SK-N-SH treated with all-trans-retinoic acid at 6 μM for 48 hours (cell line): ENCODE measurements at regions not wholly inside any gene's neighbourhood (a gene's known extent, or its start where the extent isn't known, plus 50 kb on each side); places are given as distances from the start of the nearest gene placed in this dataset.

Source experiments
- CSDC2 ChIP-seq: fragments of 250-450 bp; sonication (Bioruptor Pico); IDR thresholded peaks from 2 replicates; pipeline ENCODE4 v1.5.0; 2020; ENCODE audit warnings: mild to moderate bottlenecking, moderate library complexity
- ESRRG ChIP-seq: fragments of 250-450 bp; sonication (Bioruptor Pico); IDR thresholded peaks from 2 replicates; pipeline ENCODE4 v1.6.1; 2021; ENCODE audit warnings: mild to moderate bottlenecking
- PATZ1 ChIP-seq: fragments of 250-450 bp; sonication (Bioruptor Pico); IDR thresholded peaks from 2 replicates; pipeline ENCODE4 v1.8.0; 2020; ENCODE audit warnings: mild to moderate bottlenecking, moderate library complexity, borderline replicate concordance
- TCF4 ChIP-seq: fragments of 250-450 bp; sonication (Bioruptor Pico); IDR thresholded peaks from 2 replicates; pipeline ENCODE4 v1.8.0; 2021; ENCODE audit warnings: mild to moderate bottlenecking, moderate library complexity, borderline replicate concordance
- ZNF70 ChIP-seq: fragments of 450-650 bp; formaldehyde crosslinking; IDR thresholded peaks from 2 replicates; pipeline ENCODE4 v1.5.0; 2020; ENCODE audit warnings: mild to moderate bottlenecking, moderate library complexity

- TF ChIP-seq CSDC2 (CRISPR knock-in tag) (no peak), PATZ1 (CRISPR knock-in tag) (no peak), ZNF70 (CRISPR knock-in tag) (no peak), TCF4 (CRISPR knock-in tag) (no peak), ESRRG (CRISPR knock-in tag) (no peak)
Observed at GRCh38 chr6:15798533-15799255, 135.9 kb upstream of the DTNBP1 start.
